NT2/D1 (cell line): ENCODE measurements at regions not wholly inside any gene's neighbourhood (a gene's known extent, or its start where the extent isn't known, plus 50 kb on each side); places are given as distances from the start of the nearest gene placed in this dataset.

Source experiments
- SUZ12 ChIP-seq: IDR thresholded peaks from 2 replicates; pipeline ENCODE4 v1.6.1; 2011; ENCODE audit not compliant: insufficient read length, insufficient read depth; ENCODE audit errors: extremely low read depth
- YY1 ChIP-seq: IDR thresholded peaks from 2 replicates; pipeline ENCODE4 v1.6.1; 2011; ENCODE audit not compliant: insufficient read length, insufficient read depth
- ZNF274 ChIP-seq: IDR thresholded peaks from 2 replicates; pipeline ENCODE4 v1.6.1; 2011; ENCODE audit warnings: mild to moderate bottlenecking, low read depth, low read length

DNA sequence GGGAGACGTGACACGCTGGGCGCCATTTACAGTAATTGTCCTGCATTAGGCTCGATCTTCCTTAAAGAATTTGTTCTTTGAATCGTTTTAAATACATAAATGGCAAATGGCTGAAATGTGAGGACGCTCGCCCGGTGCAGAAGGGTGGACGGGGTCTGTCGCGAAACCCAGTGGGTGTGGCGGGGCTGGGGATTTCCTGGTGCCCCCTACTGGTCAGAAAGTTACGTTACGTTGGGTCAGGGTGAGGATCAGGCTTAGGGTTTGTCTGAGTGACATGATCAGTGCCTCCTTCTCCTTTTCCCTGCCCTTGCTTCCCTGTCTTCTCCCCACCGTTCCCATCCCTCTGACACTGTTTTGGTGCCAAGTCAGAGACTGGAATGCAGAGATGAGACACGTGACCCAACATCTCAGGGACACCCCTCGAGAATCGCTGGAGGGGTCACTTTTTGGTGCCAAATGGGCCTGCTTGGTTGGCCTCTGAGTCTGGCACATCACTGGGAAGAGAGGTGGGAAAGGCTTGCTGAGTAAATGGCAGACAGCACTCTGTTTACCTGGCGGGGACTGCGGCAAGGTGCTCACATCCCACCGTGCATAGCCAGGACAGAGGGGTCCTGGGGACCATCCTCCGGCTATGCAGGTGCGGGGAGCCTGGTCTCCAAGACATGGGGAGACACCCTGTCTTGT, 1107.6 kb downstream of the BRD1 start:
- TF ChIP-seq YY1, result no peak
- TF ChIP-seq SUZ12, result no peak
- TF ChIP-seq ZNF274, result no peak
